ENCODE measurements at regions not wholly inside any gene's neighbourhood (a gene's known extent, or its start where the extent isn't known, plus 50 kb on each side); places are given as distances from the start of the nearest gene placed in this dataset.

DNA sequence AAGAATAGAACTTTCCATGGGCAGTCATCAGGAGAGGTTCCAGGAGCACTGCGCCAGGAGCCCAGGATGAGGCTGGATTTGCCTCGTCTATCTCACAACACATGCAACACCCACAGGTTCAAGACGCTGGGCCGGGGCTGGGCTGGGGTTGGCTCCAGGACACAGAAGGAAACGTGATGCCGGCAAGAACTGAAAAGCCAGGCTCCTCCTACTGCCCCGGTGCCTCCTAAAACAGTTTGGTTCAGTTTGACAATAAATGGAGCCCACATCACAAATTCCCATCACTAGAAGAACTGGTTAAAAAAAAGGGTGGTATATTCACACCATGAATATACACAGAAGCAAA, 75.9 kb downstream of the INHBB start:
- TF ChIP-seq POLR2A (IDR thresholded peaks at IDR 0.05): no peak
- TF ChIP-seq, protein P1, sequence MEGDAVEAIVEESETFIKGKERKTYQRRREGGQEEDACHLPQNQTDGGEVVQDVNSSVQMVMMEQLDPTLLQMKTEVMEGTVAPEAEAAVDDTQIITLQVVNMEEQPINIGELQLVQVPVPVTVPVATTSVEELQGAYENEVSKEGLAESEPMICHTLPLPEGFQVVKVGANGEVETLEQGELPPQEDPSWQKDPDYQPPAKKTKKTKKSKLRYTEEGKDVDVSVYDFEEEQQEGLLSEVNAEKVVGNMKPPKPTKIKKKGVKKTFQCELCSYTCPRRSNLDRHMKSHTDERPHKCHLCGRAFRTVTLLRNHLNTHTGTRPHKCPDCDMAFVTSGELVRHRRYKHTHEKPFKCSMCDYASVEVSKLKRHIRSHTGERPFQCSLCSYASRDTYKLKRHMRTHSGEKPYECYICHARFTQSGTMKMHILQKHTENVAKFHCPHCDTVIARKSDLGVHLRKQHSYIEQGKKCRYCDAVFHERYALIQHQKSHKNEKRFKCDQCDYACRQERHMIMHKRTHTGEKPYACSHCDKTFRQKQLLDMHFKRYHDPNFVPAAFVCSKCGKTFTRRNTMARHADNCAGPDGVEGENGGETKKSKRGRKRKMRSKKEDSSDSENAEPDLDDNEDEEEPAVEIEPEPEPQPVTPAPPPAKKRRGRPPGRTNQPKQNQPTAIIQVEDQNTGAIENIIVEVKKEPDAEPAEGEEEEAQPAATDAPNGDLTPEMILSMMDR (IDR thresholded peaks at IDR 0.05): no peak
- no peak for TF ChIP-seq POLR2AphosphoS5 (IDR thresholded peaks at IDR 0.05)
